PFSK-1 (cell line): ENCODE measurements at regions not wholly inside any gene's neighbourhood (a gene's known extent, or its start where the extent isn't known, plus 50 kb on each side); places are given as distances from the start of the nearest gene placed in this dataset.

Experiments
- FOXP2 ChIP-seq: optimal IDR thresholded peaks from 2 replicates; pipeline ENCODE3; 2011; ENCODE audit warnings: borderline replicate concordance, control low read depth, inconsistent platforms; ENCODE audit not compliant: insufficient read depth; ENCODE audit errors: extremely low read length, extremely low read depth
- POLR2AphosphoS5 ChIP-seq: IDR thresholded peaks from 2 replicates; pipeline ENCODE4 v1.6.1; 2012; ENCODE audit warnings: low read depth, mild to moderate bottlenecking, control low read depth, low read length, moderate library complexity
- REST ChIP-seq, 2 experiments: IDR thresholded peaks; 2 replicates each; pipeline versions ENCODE4 v1.6.1 to v1.8.0; 2011 to 2012; ENCODE audit warnings: low read depth in 2 of 2, low read length in 2 of 2, control low read depth in 1 of 2, inconsistent platforms in 1 of 2, mild to moderate bottlenecking in 1 of 2, moderate library complexity in 1 of 2; ENCODE audit not compliant: insufficient read depth in 1 of 2
- SIN3A ChIP-seq: IDR thresholded peaks from 2 replicates; pipeline ENCODE4 v1.6.1; 2012; ENCODE audit warnings: mild to moderate bottlenecking, low read length, moderate library complexity, borderline replicate concordance; ENCODE audit not compliant: insufficient read depth
- TAF1 ChIP-seq: IDR thresholded peaks from 2 replicates; pipeline ENCODE4 v1.6.1; 2012; ENCODE audit warnings: low read length, control low read depth, borderline replicate concordance; ENCODE audit not compliant: insufficient read depth

DNA sequence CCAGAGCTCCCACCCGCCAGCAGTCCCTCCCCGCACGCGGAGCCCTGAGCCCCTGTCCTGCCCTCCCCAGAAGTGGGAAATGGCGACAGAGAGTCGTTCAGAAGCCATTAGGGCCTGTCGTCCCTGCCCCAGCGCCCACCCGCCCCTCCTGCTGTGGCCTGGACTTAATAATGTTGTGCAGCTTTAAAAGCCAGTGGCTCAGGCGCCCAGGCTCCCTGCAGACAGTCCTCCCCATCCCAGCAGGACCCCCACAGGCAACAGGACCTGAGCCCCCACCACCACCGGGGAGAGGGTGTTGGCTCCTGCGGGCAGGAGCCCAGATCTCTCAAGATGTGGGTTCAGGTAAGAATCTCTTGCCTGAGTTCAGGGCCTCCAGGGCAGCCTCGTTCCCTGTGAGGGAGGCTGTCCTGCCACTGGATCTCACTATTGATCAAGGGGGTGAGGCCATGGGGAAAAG is 125.3 kb upstream of the RUNX3 start:
- TF ChIP-seq SIN3A (no peak), POLR2AphosphoS5 (no peak), TAF1 (no peak), FOXP2 (no peak), REST (IDR thresholded peaks at IDR 0.05; ENCODE audit: insufficient read depth in 1 of 2, low read depth in 2 of 2, low read length in 2 of 2) (no peak)

GRCh38 chr1:25054526-25055323 is 124.6 kb upstream of the RUNX3 start:
- TF ChIP-seq POLR2AphosphoS5 (no peak), SIN3A (no peak), REST (IDR thresholded peaks at IDR 0.05; ENCODE audit: insufficient read depth in 1 of 2, low read depth in 2 of 2, low read length in 2 of 2) (no peak), TAF1 (no peak), FOXP2 (no peak)

DNA sequence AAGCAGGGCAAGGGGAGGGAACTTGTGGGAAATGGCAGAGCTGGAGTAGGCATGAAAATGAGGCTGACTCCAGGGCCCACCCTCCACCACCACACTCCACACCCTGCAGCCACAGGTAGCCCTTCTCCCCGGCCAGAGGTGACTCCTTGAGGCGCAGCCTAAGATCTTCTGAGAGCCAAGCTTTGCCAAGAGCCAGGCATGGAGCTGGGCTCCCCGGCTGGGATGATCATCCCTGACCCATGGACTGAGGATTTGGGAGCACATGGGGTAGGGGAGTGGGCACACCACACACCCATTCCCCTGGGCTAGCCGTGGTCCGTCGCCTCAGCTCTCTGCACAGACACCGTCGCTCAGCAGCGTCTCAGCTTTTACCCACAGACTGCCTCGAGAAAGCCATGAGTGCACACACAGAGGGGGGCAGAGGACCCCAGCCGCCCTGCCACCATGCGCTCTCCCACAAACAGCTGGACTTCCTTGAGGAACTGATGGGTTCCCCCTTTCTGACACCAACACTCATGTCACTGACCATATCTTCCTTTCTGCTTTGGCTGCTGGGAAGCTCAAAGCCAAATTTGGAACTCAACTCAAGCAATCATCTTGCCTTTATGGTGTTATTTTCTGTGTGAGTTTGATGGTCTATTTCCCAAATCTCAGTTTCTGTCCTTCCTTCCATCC is 123.6 kb upstream of the RUNX3 start:
- TF ChIP-seq TAF1 (no peak), SIN3A (no peak), POLR2AphosphoS5 (no peak), REST (IDR thresholded peaks at IDR 0.05; ENCODE audit: insufficient read depth in 1 of 2, low read depth in 2 of 2, low read length in 2 of 2) (no peak), FOXP2 (no peak)

DNA sequence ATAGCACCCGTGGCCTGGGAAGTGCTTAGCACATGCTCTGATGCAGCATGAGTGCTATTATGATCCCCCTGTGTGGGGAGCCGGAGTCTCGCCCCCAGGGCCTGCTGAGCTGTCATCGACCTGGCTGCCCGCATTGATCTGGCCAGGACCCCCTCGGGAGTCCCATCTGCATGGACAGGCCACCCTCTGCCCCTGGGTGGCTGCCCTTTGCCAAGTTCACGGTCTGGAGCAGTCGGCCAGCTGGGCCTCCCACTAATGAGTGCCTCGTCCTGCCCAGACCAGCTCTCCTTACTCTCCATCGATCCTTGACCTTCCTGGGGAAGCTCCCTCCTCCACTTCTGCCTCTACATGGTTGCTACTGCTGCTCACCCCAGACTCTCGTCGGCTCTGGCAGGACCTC is 121.8 kb upstream of the RUNX3 start:
- TF ChIP-seq TAF1, result no peak
- no peak for TF ChIP-seq REST (IDR thresholded peaks at IDR 0.05; ENCODE audit: insufficient read depth in 1 of 2, low read depth in 2 of 2, low read length in 2 of 2)
- TF ChIP-seq SIN3A, result no peak
- no peak for TF ChIP-seq FOXP2
- no peak for TF ChIP-seq POLR2AphosphoS5

GRCh38 chr1:25051504-25051903 is 121.4 kb upstream of the RUNX3 start:
- TF ChIP-seq SIN3A, result no peak
- TF ChIP-seq POLR2AphosphoS5, result no peak
- TF ChIP-seq FOXP2, result no peak
- TF ChIP-seq TAF1, result no peak
- TF ChIP-seq REST (IDR thresholded peaks at IDR 0.05; ENCODE audit: insufficient read depth in 1 of 2, low read depth in 2 of 2, low read length in 2 of 2), result no peak
